NCI-H446 treated with DMSO at 0.1 percent for 48 hours (cell line): ENCODE measurements at regions not wholly inside any gene's neighbourhood (a gene's known extent, or its start where the extent isn't known, plus 50 kb on each side); places are given as distances from the start of the nearest gene placed in this dataset.

ENCODE experiments used
- DNase-seq: peaks from one replicate; lab custom pipeline; 2025; lab: John Stamatoyannopoulos, UW

DNA sequence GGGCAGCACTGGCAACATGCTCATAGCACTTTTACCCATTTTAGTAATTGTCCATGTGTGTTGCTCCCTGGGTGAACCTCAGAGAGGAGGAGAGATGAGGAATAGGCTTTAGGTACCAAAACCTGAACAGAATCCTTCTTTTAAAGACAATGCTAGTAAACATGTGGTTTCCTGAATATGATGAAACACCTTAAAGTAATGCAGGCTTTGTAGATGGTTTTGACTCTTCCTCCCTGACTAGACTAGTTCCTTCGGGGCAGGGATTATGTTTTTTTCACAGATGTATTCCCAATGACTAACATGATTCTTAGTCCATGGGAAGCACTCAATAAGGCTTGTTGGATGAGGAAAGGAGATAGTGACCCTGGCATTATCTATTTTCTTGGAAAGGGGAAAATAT is 367.6 kb upstream of the JAG1 start:
- DNase-seq, result no peak

DNA sequence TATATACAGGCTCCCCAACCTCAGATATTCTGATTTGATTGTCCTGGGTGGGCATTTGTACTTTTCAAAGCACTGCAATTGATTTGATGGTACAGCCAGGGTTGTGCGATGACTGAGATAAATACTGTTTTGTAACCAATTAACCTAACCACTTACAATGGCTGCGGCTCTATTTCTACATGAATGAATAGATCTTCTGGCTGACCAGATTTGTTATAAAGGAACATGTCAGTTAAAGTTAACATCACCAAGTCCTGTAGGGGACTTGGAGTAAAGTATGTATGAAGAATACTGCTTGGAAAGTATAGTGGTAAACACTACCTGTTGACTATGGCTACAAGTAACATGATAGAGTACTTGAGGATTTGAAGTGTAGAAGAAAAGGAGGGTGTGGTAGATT is 369.2 kb upstream of the JAG1 start:
- no peak for DNase-seq

DNA sequence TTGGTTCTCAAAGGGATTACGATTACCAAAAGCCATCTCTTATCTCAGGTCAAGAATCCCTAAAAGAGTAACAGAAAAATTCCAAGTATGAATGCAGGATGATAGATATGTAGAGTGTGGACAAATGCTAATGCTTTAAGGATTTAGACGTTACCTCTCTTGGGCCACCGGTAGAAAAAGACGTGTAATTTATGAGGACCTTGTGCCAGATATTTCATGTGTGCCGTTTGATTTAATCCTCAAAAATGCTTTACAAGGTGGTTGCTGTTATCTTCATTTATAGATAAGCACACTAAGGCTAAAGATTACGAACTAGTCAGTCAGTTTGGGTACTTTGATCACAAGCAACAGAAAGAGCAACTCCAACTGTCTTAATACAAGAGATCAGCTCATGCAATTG is 370.8 kb upstream of the JAG1 start:
- no peak for DNase-seq

DNA sequence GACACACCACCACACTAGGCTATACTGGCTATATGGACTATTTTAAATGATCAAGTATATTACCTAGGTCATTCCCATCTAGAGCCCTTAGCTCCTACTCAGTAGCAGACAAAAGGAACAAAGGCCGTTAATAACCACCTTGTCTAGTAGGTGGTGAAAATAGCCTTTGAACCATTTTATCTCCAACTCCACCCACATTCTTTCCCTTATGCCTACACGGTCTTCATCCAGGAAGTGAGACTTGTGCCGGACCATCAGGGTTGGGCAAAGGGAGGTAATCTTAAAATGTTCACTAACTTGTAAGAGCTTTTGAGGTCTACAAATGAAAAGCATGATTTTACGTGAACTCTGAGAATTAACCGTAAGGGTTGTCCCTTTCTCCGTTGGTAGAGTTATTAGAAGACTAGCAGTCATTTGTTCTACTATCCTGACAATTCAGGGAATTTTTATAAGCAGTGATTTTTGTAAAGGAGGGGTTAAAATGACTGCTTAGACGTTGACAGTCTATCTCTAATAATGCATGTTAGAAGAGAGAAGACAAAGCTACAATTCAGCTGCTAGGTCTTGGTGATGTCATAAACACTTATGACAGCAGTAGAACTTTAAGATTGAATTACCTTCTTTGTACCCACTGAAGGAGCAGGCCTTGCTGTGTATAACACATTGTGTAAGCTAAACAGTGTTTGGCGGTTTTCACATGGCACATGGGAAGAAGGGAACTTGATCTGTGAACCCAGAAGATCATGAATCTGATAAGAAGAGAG is 371.8 kb upstream of the JAG1 start:
- no peak for DNase-seq

DNA sequence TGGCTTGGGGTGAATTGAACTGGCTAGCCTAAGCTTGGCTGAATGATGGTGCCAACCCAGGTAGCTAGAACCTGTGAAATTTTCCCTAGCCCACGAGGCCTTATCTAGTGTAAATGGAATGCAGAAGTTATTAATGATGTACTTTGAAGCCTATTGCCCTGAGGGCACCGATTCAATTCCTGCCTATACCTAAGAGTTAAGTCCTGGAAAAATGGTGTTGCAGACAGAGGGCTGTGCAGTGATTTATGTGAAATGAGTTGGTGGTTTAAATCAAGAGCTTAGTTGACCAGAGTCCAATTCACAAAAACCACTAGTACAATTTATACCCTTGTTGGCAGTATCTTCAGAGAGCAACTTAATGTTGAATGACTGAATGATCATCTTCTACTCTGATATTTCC is 373.8 kb upstream of the JAG1 start:
- no peak for DNase-seq

DNA sequence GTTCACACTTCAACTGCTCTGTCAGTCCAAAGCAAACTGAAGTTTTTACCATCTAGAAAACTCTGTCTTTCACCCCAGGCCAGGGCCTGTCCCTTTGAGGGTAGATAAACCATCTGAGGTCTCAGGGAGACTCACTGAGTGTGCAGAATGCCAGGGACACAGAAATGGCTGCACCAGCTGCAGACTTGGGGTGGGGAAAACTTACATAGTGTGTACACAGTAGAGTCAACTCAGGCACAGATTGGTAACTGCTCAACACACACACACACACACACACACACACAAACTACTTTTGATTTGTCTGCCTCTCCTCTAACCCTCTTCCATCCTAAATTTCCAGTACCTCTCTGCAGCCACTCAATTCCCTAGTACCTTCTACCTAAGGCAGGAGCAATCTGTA is 374.9 kb upstream of the JAG1 start:
- no peak for DNase-seq

DNA sequence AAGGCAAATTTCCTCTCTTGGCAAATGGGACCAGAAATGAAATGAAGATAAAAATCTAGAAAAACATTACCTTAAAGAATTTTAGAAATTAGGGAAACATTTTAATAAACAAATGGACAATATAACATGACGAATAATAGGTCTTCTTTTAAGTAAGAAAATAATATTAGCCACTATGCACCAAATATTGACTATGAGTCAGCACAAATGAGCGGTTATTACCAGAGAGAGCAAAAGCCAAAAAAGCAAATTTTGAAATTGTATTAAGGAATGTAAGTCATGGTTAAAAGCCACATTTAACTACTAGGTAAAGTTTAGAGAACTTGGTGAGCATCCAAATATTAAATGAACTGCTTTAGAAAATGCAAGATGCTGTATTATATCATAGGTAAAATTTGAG is 376.6 kb upstream of the JAG1 start:
- DNase-seq, result no peak

DNA sequence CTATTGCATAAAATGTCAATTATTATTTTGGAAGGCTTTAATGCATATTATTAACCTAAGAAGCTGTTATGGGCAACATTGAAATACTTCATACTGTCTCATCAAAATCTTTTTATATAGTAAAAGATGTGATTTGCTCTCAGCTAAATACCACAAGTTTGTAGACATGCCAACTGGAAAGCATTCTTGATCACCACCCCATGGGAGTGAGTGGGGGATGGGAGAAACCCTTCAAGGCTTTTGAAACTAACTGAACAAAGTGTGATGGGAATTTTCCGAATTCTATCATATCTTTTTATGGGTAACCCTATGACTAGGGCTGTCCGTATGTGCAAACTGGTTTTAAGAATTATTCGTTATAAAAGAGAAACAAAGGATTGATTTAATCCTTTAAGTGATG is 377.3 kb upstream of the JAG1 start:
- no peak for DNase-seq

DNA sequence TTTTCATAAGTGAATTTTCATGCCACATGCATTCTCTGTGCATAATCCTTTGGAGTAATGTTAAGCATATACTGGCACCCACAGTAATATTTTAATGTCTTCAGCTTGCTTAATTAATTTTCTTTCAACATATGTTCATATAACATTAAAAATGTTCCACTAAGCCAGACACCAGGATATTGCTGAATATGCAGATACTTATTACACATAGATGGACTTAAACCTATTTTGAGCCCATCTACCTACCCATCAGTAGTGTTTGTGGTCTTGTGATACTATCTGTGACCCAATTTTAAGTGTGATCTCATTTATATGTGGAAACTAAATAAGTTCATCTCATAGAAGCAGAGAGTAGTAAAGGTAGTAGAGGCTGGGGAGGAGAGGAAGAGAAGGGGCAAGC is 379.5 kb upstream of the JAG1 start:
- no peak for DNase-seq

DNA sequence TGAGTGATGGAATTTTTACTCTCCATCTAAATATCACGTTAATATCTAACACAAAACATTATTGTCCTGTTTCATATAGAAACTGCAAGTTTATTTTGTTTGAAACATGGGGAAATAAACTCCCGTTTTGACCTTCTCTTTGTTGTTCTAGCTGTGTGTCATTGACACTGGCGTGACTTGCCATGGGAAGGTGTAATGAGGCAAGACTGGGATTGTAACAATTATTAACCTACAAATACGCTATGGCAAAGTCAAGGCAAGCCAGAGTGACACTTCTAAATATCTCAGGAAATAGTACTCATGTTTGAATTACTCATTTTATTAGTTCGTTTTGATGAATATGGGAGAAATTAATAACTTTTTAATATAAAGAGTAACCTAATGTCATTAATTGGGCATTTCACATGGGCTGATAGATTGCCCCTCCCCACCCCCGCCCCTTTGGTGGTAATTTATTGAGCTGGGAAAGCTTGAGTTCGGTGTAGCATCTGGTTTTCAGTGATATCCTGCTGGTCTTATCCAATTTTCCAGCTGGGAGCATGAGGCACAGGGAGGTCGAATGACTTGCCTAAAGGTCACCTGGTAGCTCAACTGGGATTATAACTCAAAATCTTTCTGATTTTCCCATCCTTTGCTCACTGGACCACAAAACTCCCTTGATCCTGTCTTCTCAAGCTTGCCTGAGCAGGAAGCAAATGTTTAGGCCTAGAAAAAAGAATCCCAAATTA is 380.6 kb upstream of the JAG1 start:
- no peak for DNase-seq

DNA sequence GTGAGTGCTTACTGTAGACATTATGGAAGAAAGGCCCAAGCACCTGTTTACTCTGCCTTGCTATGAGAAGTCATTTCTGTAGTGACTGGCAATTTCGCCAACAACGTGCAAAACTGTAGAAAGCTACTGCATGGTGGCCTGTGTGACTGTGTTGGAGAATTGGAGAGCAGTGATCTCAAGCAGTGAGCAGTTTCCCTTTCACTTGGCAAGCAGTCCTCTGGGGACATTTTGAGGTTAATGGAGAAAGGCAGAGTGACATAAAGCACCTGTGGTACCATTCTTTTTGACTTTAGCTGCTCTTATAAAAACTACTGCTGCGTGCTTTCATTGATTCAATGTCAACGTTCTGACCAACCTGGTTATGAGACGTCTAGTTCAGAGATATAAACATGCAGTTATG is 382.6 kb upstream of the JAG1 start:
- no peak for DNase-seq

DNA sequence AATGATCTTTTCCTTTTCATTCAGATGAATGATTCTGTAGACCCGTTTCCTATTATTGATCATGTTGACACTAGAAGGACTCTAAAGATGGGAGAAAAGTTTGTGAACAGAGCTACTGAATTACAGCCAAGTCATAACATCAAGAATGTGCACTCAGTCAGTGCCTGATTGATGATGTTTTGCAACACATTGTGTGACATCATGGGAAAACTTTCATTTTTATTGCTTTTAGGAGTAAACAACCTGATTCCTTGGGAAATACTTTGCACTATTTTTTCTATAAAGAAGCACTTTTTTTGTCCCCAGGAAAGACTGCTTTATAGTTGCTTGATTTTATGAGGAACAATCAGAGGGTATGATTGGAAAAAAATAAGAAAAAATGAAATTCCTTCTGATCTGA is 383.8 kb upstream of the JAG1 start:
- no peak for DNase-seq

DNA sequence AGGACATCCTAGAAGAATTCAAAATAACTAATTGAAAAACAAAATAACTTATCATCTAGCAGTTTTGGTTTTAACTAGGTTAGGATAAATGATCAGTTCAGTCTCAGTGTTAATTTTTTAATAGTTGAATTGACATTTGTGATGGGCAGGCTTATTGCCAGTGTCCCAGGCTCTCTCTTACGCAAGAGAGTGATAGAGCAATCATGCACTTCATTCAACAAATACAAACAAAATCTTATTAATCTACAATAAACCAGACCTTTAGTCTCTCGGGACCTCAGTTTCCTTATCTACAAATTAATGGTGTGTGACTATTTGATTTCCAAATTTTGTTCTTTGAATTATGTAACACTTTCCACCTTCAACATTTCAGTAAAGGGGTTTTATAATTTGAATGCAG is 385.9 kb upstream of the JAG1 start:
- no peak for DNase-seq

DNA sequence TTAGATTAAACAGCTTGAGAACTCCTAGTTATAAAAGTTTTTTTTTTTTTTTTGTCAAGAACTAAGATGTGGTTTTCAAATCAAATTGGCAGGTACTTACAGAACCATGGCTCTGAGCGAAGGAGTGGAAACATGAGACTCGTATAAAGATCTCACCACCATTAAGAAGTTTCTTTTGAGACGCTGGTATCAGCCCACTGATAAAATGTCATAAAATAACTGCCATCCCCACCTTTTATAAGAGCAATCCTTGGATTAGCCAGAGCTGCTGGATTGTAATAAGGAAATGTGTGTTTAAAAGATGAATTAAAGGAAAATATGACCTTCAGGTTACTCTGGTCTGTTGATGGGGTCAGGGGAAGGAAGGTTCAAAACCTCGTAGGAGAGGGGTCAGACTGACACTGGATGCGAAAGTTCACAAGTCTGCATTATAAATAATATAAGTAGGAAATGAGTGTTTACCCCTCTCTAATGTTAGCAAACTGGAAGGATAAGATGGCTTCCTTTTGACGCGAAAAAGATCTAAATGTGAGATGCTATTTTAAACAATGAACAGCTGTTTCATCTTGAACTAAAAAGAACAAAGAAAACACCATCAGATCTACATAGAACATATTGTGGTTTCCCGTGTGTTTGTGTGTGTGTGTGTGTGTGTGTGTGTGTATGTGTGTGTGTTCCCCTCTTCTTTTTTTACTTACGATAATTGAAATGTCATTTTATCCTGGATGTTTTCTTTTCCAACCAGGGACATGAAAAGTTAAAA is 386.8 kb upstream of the JAG1 start:
- DNase-seq, result no peak

DNA sequence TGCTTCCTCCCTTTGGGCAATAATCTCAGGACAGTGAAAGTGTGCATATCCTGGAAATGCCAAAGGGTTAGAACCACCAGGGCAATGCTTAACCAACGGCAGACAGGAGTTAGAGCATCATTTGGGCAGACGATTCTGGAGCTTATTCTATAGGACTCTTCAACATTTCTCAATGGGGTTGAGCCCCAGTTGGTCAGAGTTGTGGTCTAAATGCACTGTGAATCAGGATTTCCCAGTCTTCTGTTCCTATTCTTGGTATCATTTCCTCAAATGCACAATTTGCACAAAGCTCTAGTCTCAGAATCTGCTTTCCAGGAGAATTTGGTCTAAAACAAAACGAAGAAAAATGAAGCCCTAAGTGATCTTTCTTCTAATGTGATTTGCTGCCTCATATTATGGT is 389.6 kb upstream of the JAG1 start:
- no peak for DNase-seq

DNA sequence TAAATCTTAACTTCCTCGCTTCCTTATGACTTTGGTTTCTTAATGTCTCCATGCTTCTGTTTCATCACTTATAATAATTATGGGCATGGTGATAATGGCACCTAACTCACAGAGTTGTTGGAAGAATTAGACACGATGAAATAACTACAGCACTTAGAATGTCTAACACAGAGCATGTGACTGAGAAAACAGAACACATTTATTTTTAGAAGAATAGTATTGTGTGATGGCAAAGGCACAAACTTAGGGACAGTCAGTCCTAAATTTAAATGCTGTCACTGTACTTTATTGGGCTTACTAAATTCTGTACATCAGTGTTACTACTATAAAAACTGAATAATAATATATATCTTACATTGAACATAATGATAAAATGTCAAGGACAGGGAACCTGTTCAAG is 391.1 kb upstream of the JAG1 start:
- DNase-seq, result no peak

DNA sequence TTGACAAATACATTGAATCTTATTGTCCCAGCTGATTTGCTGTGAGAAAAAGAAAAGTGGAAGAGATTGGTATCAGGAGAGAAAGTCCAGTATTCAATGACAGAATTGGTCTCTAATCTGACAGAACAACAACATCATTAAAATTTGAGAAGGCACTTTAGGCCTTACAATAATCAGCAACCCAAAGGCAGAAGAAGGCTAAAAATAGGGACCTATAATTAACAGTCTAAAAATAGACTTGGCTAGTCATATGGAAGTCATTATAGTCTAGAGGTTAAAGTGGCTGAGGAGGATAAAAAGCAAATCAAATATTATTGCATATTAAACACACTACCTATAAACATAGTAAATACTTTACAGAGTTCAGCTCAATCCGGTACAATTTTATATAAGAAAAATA is 393.6 kb upstream of the JAG1 start:
- DNase-seq, result no peak

DNA sequence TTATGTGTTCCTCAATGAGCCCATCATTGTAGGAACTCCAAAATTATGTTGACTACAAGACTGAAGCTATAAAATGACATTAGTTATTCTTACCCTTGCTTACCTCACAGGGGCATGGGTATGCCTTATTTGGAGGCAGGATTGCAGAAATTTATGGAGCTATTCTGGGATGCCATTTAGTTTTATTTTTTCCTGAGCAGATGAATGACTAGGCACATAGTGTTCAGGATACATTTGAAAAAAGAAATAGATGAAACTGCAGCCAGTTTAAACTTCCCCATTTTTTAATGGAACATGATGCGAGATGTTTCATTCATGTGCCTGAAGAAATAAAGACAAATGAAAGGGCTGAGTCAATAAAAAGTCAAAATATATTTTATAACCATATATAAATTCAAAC is 399.2 kb upstream of the JAG1 start:
- DNase-seq, result no peak

DNA sequence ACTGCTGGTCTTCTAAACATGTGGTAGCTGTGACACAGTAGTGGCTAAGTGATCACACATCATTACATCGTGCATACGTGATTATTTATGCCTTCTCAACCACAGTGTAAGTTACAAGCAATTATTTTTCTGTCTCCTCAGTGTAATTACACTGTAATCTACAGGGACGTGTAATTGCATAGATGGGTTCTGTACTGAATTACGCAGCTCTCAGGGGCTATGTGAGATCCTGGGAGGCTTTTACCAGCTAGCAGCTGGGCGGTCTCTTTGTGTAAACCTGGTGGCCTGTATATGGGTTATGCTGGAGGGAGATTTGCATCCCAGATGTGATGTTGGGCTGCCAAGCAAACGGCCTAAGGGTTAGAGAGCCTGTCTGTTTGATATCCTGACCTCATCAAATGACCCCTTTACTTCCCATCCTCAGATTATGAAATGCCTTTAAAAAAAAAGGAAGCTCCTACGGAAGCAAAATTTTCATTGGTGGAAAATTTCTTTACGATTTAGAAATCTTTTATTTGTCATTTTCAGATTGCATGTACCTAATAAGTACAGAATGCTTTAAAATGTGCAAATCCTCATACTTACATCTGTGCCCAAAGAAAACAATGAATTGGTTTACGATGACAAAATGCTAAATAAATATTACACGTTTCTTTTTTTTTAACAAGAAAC is 402.8 kb upstream of the JAG1 start:
- no peak for DNase-seq

DNA sequence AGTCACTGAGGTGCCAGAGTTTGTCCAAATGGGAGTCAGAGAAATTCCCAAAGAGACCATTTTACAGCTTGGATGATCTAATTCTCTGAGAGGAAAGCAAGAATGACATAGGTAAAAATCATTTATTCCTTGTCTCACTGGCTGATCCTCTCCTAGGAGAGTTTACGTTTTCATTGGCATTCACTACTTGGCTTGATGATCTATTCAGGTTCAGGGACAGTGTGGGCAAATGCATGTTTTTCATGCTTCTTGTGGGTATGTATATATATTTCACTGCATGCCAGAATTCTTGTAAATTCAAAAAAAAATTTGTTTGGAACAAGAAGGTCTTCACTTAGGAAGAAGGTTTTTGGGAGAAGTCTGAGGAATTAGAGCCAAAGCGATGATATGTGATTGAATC is 403.4 kb upstream of the JAG1 start:
- no peak for DNase-seq

DNA sequence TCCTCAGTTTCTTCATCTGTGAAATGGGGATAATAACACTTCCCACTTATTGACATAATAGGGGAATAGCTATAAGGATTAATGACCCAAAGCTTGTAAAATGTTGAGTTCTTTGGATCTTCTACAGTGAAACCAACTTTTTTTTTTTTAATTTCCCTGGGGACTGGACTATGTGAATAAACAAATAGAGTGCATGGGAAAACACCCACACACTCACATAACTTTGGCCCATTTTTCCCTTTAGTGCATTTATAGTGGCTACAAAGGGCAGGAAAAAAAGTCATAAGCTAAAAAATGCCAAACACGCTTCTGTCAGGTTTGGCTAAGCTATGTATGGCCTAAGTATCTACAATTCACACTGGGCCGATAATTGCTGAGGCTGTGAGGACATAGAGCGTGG is 406.2 kb upstream of the JAG1 start:
- no peak for DNase-seq

DNA sequence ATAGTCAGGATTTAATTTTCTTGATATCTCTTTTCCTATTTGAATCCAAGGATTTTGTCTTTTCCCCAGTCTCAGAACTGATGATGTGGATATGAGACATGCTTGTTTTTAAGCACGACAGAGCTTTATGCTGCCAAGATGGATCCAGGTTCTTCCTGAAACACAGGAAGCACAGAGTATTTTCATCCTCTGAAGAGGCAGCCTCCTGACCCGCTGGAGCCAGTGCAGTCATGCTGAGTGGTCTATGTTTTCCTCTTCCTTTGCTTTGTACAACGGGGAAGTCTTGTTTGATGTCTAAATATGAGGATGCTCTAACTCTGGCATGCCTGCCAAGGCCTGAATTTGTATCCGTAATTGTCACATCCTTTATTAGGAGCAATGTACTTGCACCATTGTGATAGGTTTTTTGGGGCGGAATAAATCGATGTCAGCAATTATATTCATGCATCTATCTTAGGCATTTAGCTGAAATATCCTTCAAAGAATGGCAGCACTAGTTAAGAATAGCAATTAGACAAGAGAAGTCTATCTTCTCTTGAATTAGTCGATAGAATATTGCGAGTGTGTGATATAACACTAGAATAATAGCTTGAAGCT is 407.1 kb upstream of the JAG1 start:
- no peak for DNase-seq
